ENCODE measurements at regions not wholly inside any gene's neighbourhood (a gene's known extent, or its start where the extent isn't known, plus 50 kb on each side); places are given as distances from the start of the nearest gene placed in this dataset.

GRCh38 chr13:59346999-59347723, 816.6 kb downstream of the DIAPH3 start:
- TF ChIP-seq CTCF (conservative IDR thresholded peaks at IDR 0.05; ENCODE audit: low read length): no peak
- no peak for TF ChIP-seq EZH2phosphoT487 (IDR thresholded peaks at IDR 0.05; ENCODE audit: borderline replicate concordance)
